ENCODE measurements at regions not wholly inside any gene's neighbourhood (a gene's known extent, or its start where the extent isn't known, plus 50 kb on each side); places are given as distances from the start of the nearest gene placed in this dataset.

DNA sequence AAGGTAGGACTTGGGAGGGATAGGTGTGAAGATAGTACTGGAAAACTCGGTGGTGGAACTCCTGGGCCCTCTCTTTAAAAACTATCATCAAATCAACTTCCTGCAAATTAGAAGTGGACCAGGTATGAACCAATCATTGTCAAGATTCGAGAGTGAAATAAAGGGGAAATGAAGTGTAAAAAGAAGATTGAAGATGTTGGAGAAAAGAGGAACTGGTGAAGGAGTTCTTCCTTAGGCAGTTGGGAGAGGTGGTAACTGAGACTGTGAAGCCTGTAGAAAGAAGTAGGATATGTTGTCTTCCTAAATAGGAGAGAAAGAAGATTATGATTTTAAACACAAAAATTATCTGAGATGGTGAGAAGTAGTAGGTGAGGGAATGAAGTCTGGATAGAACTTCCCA lies 212.2 kb downstream of the PPP1R2C start:
- no peak for TF ChIP-seq ZFX (IDR thresholded peaks at IDR 0.05)
- no peak for TF ChIP-seq CTCF (conservative IDR thresholded peaks at IDR 0.05)
- H3K27ac ChIP-seq, result no peak overlapping the region

DNA sequence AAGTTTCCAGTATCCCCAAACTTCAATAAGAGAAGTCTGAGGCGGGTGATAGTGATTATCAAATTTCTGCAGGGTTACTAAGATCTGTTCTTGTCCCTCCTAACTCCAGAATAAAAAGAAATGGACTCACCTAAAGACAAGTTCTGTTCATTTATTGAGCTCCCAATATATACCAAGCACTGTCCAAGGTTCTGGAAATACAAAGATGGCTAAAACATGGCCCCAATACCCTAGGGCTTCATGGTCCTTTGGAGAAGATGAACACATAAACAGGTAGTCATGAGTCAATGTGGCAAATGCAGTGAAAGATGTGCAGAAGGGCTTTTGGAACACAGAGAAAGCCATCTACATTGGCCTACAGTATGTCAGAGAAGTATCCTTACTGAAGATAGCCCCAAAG lies 231.2 kb downstream of the PPP1R2C start:
- TF ChIP-seq ZFX (IDR thresholded peaks at IDR 0.05), result no peak
- TF ChIP-seq CTCF (conservative IDR thresholded peaks at IDR 0.05), result no peak
- no peak overlapping the region for H3K27ac ChIP-seq

- TF ChIP-seq ZFX (IDR thresholded peaks at IDR 0.05) (no peak), CTCF (conservative IDR thresholded peaks at IDR 0.05) (no peak)
- H3K27ac ChIP-seq, result no peak overlapping the region
Observed at GRCh38 chrX:42544883-42545282, 233.1 kb downstream of the PPP1R2C start.

DNA sequence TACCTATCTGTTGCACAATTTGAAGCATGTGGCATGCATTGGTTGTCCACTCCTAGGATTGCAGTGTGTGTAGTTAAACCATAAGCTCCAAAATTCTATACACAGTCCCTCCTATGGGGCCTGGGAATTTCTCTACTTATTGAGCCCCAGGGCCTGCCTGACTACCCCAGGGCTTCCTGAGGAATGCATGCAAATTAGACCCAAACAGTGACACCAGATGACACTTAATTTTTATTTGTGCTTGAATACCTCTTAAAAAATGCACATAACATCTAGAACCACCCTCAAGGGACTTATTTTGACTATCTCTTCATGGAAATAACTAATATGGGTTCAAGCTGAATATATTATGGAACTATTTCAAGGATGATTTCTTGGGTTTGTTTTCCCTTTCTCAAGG lies 236.4 kb downstream of the PPP1R2C start:
- H3K27ac ChIP-seq, result no peak overlapping the region

DNA sequence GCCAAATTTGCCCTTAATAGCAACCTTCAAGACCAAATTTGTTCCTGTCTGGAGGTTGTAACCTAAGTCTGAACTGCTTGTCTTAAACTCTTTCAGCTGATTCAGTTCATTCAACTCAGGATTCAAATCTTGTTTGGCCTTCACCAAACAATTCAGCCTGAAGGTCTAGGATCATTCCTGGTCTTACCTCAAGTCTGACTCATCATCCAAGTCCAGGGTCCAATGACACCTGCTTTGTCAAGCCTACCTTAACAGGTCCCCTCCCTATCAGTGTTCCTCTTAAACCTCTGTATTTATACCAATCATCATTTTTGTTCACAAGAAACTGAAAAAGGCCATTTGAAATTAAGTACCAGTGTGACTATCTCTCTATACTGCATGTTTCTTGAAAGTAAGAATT lies 237.8 kb downstream of the PPP1R2C start:
- TF ChIP-seq CTCF (conservative IDR thresholded peaks at IDR 0.05), result no peak
- no peak for TF ChIP-seq ZFX (IDR thresholded peaks at IDR 0.05)
- no peak overlapping the region for H3K27ac ChIP-seq

More for the DNA sequence above, 236.4 kb downstream of the PPP1R2C start:
- TF ChIP-seq CTCF (conservative IDR thresholded peaks at IDR 0.05), result no peak
- TF ChIP-seq ZFX (IDR thresholded peaks at IDR 0.05), result no peak

- TF ChIP-seq CTCF (conservative IDR thresholded peaks at IDR 0.05), result no peak
- TF ChIP-seq ZFX (IDR thresholded peaks at IDR 0.05), result no peak
- H3K27ac ChIP-seq, result no peak overlapping the region
Observed at GRCh38 chrX:42538405-42538804, 239.6 kb downstream of the PPP1R2C start.

DNA sequence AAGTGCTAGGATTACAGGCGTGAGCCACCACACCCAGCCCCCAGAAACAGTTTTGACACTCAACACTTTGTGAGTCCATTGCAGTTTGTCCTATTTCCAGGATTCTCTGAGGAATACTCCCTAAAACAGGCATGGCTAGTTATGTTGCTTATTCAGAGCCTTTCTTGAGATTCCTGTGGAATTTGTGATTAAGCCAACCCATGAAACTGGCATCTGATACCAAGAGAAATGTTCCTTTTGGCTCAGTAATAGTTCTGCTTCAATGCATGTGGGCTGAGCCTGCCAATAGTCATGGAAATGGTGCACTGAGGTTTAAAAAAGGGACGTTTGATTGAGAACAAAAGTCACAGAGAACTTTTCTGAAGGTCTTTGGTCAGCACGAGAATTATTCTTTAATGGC lies 241.7 kb downstream of the PPP1R2C start:
- TF ChIP-seq ZFX (IDR thresholded peaks at IDR 0.05) (no peak), CTCF (conservative IDR thresholded peaks at IDR 0.05) (no peak)
- no peak overlapping the region for H3K27ac ChIP-seq

All from C4-2B (cell line).